ENCODE measurements at regions not wholly inside any gene's neighbourhood (a gene's known extent, or its start where the extent isn't known, plus 50 kb on each side); places are given as distances from the start of the nearest gene placed in this dataset.
"Not testable (repeated sequence)": the region's sequence is repeated elsewhere in the genome, so short reads cannot be mapped to it uniquely, and the experiment has no call there.

DNA sequence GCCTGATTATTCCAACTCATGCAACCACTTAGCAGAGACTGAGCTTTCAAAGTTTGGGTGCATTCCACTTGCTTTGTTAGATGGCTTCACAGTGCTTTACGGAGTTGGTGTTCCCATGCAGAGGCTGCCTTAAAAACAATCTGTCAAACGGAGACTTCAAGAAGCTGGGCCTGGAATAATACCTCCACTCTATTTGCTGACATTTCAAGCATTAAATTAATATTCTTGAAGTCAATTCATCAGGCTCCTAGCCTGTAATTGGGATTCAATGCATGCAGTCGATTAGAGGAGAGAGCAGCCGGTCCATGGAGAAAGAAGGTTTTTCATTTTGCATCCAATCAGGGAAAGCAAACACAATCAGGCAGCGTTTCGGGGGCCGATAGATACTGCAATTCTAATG lies 314.7 kb upstream of the PRKX start:
- no peak overlapping the region for H3K4me3 ChIP-seq (ENCODE audit: control insufficient read depth, low read depth, low read length)
- DNase-seq (ENCODE audit: low read depth), result no peak
- TF ChIP-seq, protein P1, sequence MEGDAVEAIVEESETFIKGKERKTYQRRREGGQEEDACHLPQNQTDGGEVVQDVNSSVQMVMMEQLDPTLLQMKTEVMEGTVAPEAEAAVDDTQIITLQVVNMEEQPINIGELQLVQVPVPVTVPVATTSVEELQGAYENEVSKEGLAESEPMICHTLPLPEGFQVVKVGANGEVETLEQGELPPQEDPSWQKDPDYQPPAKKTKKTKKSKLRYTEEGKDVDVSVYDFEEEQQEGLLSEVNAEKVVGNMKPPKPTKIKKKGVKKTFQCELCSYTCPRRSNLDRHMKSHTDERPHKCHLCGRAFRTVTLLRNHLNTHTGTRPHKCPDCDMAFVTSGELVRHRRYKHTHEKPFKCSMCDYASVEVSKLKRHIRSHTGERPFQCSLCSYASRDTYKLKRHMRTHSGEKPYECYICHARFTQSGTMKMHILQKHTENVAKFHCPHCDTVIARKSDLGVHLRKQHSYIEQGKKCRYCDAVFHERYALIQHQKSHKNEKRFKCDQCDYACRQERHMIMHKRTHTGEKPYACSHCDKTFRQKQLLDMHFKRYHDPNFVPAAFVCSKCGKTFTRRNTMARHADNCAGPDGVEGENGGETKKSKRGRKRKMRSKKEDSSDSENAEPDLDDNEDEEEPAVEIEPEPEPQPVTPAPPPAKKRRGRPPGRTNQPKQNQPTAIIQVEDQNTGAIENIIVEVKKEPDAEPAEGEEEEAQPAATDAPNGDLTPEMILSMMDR (IDR thresholded peaks at IDR 0.05; ENCODE audit: control insufficient read depth, insufficient read depth, low read depth, low read length, missing control alignments), result no peak

DNA sequence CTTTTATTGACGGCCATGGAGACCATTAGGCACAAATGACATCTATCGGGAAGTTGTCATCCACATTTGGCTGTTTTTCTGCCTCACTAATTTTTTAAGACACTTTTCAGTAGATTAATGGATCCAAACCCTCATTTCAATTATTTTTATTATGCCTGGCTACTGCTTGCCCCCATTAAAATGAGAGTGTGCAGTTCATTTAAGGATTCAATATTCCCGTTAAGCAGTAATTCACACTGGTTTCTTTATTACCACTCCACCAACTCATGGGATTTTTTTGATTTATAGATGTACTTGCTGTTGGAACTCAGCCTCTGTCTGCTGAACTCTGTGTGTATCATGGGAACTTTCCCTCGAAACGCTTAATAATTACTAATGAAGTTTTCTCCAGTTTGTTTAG lies 291.8 kb upstream of the PRKX start:
- no peak overlapping the region for H3K4me3 ChIP-seq (ENCODE audit: control insufficient read depth, low read depth, low read length)
- no peak for DNase-seq (ENCODE audit: low read depth)
- TF ChIP-seq, protein P1 (IDR thresholded peaks at IDR 0.05; ENCODE audit: control insufficient read depth, insufficient read depth, low read depth, low read length, missing control alignments), result no peak

DNA sequence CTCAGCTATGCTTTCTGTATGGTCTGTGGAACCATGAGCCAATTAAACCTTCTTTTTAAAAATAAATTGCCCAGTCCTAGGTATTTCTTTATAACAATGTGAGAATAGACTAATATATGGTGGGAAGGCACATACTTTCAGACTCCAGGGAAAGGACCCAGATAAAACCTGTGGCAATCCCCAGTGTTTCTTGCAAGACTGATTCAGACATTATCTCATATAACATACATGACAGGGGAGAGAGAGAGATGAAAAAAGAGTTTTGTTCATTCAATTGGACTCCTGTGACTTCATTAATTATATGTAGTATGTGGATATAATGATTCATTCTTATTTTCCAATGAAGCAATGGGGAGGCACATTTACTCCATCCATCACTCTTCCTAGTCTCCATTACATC lies 291.4 kb upstream of the PRKX start:
- no peak overlapping the region for H3K4me3 ChIP-seq (ENCODE audit: control insufficient read depth, low read depth, low read length)
- TF ChIP-seq, protein P1 (IDR thresholded peaks at IDR 0.05; ENCODE audit: control insufficient read depth, insufficient read depth, low read depth, low read length, missing control alignments), result no peak
- no peak for DNase-seq (ENCODE audit: low read depth)

DNA sequence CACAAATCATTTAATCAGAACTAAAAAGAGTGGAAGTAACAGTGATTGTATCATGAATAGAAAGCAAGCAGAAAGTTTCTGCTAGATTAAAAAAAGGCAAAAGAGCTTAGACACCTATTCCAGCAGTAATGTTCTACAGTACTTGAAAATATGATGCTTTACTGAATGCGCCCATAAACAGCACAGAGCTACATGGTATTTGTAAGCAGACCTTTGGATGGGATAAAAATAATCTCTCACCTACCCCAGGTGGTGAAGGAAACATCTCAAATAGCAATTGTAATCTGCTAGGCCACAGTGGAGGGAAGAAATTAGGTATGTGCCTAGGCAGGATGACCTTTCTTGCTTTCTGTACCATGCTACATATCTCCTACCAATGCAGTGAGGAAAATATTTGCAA lies 280.9 kb upstream of the PRKX start:
- TF ChIP-seq, protein P1 (IDR thresholded peaks at IDR 0.05; ENCODE audit: control insufficient read depth, insufficient read depth, low read depth, low read length, missing control alignments), result no peak
- DNase-seq (ENCODE audit: low read depth), result no peak
- H3K4me3 ChIP-seq (ENCODE audit: control insufficient read depth, low read depth, low read length), result no peak overlapping the region

DNA sequence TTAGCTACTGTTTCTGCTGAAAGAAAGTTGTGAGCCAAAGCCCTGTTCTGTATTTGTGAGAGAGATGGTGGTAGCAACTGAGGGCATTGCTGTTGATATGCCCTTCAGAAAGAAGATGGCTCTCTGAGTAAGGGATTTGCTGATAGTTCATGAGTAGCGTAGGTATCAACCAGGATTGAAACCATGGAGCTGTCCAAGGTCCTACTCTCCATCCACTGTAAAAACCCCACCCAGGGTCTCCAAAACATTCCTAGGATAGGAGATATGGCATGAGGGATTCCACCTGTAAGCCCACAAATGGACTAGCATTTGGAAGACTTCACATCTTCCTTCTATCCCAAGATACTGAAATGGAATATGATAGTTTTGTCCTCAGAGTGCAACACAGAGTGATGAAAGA lies 277.1 kb upstream of the PRKX start:
- no peak for DNase-seq (ENCODE audit: low read depth)
- no peak overlapping the region for H3K4me3 ChIP-seq (ENCODE audit: control insufficient read depth, low read depth, low read length)
- TF ChIP-seq, protein P1 (IDR thresholded peaks at IDR 0.05; ENCODE audit: control insufficient read depth, insufficient read depth, low read depth, low read length, missing control alignments), result no peak

DNA sequence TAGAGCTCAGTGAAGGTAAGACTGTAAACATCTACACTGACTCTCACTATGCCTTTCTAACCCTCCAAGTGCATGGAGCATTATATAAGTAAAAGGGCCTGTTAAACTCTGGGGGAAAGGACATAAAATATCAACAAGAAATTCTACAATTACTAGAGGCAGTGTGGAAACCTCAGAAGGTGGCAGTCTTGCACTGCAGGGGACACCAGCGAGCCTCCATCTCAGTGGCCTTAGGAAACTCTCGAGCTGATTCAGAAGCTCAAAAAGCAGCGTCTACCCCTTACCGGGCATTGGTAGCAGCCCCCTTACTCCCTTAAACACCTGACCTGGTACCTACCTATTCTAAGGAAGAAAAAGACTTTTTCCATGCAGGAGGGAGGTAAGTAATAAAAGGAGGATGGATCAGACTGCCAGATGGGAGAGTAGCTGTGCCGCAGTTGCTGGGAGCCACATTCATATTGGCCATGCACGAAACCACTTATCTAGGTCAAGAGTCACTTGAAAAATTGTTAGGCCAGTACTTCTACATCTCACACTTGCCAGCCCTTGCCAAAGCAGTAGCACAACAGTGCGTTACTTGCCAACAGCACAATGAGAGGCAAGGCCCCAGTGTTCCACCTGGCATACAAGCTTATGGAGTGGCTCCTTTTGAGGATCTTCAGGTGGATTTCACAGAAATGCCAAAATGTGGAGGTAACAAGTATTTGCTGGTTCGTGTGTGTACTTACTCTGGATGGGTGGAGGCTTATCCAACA lies 258.8 kb upstream of the PRKX start:
- DNase-seq (ENCODE audit: low read depth); H3K4me3 ChIP-seq (ENCODE audit: control insufficient read depth, low read depth, low read length): not testable (repeated sequence)

DNA sequence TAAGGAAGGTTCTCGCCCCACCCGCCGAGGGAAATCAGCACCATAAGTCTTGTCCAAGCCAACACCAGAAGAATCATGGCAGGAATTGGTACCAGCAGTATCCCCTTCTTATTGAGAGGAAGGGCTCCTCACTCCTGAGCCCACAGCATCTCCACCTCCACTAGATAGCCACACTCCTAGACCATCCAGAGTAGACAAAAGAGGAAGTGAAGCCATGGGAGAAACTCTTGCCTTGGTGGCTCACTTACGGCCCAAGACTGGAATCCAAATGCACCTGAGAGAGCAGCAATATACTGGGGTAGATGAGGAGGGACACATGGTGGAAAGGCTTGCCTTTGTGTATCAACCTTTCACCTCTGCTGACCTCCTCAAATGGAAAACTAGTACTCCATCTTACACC lies 255.3 kb upstream of the PRKX start:
- no peak for DNase-seq (ENCODE audit: low read depth)
- TF ChIP-seq, protein P1 (IDR thresholded peaks at IDR 0.05; ENCODE audit: control insufficient read depth, insufficient read depth, low read depth, low read length, missing control alignments), result no peak
- H3K4me3 ChIP-seq (ENCODE audit: control insufficient read depth, low read depth, low read length), result no peak overlapping the region
